GM18519 (cell line): ENCODE measurements at regions not wholly inside any gene's neighbourhood (a gene's known extent, or its start where the extent isn't known, plus 50 kb on each side); places are given as distances from the start of the nearest gene placed in this dataset.

Experiments
- ATAC-seq: cut with Tn5 transposase; IDR thresholded peaks from one replicate; pipeline ENCODE4 v1.9.1; 2021; ENCODE audit warnings: mild to moderate bottlenecking, moderate library complexity; ENCODE audit not compliant: unreplicated experiment, low FRiP score

DNA sequence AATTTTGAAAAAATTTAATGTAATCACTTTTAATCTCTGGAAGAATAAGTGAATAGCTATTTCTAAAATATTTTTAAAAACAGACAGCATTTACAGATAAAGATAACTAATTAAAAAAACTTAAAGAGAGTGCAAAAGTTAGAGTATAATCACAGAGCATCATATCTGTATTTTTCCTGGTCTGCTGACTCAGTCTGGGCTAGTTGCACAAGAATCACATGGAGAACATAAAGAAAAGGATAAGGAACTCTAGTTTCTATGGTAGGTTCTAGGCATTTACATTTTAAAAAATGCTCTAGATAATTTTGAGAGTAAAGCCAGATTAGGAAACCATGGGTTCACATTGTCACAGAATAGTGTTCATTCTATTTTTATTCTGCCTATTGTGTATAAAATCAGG is 347.4 kb downstream of the PSAT1 start:
- no peak for ATAC-seq

DNA sequence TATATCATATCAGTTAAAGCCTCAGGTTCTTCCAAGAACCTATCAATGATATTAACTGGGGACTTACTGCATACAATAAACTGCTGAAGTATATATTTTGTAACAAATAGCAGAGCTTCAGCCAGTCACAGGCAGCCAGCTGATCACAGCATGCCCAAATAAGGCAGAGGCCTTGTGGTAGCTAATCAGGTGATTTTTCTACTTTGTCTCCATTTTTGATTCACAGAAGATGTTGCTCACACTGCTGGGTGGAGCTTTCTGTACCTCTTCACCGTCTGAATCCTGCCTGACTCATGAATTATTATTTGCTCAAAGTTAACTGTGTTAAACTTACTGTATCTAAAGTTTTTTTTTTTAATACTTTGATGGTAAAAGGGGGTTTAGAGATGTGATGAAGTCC is 357.4 kb downstream of the PSAT1 start:
- no peak for ATAC-seq

DNA sequence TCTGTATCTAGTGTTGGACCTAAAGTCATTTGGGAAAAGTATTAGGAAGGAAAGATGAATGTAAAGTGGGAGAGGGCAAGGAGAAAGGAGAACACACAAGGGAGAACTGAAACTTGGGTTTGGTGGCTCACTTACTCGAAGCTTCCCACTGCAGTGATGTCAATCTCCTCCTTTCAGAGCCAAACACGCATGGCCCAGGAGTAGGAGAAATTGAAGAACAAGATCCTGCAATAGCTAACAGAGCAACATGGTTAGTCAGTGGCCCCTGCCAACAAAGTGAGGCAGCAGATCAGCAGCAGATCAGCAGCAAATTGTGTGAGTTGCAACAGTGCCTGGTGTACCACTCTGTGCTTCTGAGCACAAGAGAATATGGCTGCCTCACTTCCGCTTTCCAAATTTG is 366.4 kb downstream of the PSAT1 start:
- no peak for ATAC-seq

DNA sequence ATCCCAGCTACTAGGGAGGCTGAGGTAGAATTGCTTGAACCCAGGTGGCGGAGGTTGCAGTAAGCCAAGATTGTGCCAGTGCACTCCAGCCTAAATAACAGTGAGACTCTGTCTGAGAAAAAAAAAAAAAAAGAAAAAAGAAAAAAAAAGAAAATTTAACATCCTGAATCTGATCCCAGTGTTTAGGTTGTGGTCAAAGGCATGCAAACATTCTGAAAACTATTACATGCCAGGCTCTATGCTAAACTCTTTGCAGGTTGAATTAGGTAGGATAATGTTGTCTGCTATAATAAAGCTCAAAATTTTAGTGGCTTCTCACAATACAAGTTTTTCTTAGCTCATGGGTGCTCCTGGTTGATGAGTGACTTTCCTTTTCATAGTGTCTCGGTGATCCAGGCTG is 367.4 kb downstream of the PSAT1 start:
- no peak for ATAC-seq

DNA sequence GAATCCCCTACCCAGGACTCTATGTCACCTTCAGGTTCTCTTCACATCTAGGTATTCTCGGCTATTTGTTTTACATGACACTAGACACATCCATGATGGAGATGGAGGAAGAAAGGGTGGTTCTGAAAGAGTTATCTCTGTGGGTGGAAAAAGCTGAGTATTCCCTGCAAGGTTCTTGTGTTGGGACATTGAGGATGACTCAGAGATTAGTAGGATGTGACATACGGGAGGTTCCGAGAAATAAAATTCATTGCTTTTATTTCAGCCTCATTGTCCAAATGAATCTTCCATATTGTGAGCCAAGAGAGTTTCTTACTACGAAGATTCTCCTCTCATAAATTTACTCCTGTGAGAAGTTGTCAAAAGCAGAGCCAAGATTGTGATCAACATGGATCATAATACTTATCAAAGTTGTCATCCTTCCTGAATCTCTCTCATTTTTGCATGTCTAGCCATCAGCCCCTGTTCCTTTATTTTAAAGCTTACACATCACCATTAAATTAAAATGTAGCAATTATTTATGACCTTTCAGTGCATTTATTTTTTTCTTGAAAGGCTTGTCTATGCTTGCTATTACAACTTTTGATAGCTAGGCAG is 370.0 kb downstream of the PSAT1 start:
- no peak for ATAC-seq

DNA sequence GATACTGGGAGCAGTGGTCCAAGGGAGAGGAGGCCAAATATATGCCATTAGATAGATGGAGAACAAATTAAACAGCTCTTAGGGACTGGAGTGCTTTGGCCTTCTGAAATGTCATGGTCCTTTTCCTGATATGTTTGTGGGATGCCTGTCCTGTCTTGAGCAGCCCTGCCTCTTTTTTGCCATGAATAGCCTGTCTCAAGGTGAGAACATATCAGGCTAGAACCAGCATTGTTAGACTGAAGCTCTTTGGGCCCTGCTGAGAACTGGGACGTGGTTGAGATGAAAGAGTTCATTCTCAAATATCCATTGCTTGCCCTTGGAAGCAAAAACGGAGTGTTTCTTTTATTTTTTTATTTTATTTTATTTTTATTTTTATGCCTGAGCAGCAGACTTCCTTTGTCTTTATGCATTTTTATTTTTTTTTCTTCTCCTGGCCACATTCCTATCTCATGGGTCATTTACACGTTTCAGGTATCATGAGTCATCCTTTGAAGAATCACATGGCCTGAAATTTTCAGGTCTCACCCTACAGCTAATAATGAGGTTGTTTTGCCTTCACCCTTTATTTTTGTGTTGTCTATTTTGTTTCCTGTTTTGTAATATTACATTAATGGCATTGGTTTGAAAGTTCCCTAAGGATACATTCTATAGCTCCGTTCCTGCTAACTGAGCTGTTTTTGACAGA is 371.4 kb downstream of the PSAT1 start:
- ATAC-seq: no peak

DNA sequence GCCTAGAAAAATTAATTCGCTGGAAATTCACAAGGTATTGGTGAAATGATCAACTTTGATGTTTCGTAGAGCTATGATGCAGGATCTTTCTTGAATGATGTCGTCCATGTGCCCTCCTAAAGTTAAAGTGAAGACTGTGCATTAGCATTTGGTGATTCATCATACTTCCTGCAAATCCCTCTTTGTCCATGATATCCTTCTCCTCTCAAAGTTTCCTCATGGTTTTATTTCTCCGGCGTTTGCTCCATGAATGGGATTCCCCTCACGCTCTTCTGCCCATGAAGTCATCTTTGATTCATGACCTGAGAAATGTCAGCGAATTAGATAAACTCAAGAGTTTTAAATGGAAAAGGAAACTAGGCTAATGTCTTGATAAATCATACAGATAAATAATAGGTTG is 372.7 kb downstream of the PSAT1 start:
- no peak for ATAC-seq

DNA sequence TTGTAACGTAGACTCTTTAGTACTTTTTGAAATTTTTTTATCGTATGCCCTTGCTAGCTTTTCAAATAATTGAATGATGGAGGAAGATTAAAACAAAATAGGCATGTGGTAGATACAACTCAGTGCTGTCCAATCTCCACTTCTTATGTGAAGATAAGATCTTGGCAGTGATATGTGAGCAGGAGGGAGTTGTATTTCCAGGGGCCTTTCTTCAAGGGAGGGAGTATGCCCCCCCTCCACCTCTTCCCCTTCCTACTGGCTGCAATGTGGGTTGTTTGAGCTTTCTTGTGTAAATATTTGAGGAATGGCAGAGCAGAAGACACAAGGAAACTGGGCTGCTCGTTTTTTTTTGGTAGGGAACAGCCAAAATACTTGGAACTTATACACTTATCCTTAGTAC is 374.9 kb downstream of the PSAT1 start:
- no peak for ATAC-seq

DNA sequence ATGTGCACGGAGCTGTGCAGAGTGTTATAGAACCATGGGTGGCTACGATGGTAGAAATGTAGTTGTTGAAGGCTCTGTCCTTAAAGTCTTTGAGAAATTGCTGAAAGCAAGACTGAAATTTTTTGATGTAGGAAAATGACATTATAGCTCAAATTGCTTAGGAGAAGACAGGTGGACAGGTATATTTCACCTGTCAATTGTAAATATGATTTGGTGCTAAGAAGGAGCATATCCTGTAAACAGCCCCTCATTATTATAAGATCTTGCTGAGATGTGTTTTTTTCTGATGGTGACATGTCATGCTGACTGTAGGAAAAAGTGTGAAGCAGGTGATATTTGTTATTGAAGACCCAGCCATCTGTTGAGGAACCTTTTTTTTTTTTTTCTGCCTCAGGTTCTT is 377.9 kb downstream of the PSAT1 start:
- ATAC-seq: no peak

DNA sequence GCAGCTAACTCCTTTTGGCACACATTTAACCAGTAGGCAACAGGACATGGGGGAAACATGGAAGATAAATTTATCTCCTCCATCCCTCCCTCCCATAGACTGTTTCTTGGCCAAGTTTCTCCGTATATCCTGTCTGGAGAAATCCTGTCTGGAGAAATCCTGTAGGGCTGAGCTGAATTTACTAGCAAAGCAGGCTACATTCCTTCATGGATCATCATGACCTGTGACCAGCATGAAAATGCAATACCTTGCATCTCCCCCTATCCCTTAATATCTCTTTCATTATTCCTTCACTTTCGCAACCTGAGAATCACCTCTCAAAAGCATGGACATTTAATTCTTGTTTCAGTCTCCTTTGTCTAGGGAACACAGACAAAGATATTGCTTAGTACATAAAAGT is 379.1 kb downstream of the PSAT1 start:
- ATAC-seq: no peak

DNA sequence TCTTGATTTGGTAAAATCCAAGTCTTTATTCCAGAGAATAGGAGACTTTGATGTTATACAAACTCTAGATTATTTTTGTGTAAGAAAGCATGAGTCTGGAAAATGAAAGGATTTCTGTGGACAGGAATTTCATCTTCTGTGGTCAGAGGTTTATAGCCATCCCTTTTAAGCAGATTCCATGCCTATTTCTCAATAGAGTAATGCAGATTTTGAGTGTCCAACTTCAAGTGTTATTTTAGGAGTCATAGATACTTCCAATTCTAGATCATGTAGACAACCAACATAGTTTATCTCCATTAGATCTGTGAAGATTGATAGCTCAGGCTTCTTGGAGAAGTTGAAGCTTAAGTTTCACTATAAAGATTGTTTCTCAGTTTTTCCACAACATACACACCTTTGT is 379.7 kb downstream of the PSAT1 start:
- ATAC-seq: no peak

DNA sequence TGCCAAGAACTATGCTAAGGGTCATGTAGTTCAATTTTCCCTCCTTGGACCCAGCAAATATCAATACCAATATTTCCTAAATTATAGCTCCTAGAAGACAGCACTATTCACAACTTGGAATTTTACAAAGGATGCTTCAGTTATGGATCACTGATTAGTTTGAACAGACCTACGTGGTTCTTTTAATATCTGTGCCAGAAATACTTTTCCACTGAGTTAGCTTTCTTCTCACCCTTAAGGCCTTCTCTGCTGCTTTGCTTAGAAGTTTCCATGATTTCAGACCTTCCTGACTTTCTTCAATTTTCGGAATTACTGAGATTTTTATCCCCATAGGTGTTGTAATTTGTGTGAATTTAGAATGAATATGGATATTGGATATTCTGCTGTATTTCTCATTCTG is 380.4 kb downstream of the PSAT1 start:
- ATAC-seq: no peak

DNA sequence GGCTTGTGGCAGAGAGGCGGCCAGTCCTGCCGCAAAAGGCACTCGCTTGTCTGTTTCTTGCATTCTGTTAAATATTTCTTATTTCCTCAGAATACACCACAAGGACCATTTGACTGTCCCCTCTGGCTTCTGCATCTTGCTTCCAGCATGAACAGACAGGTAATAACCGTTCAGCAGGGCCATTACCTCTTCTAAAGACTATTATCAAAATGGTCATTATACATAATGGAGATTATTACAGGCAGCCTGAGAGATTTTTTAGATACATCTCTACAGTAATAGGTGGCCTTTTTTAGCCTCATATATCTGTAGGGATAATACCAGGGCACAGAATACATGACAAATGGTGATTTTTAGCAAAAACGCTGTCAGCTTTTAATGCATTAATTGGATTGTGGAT is 382.0 kb downstream of the PSAT1 start:
- no peak for ATAC-seq

DNA sequence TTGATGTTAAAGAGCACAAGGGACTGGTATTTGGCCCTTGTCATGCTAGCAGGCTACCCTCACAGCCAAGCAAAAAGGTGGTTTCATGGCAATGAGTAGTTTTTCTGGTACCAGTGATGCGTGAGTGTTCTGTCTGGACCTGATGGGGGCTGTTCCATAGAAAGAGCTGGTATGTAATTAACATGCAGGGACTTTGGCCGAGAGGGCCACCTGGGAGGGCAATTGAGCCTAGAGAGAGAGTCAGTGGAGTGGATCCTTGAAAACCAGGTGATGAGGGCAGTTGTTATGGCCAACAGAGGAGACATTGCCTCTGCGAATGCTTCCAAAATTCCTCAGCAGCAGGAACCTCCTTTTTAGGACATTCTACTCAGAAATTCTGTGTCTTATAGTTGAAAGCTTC is 383.3 kb downstream of the PSAT1 start:
- no peak for ATAC-seq

DNA sequence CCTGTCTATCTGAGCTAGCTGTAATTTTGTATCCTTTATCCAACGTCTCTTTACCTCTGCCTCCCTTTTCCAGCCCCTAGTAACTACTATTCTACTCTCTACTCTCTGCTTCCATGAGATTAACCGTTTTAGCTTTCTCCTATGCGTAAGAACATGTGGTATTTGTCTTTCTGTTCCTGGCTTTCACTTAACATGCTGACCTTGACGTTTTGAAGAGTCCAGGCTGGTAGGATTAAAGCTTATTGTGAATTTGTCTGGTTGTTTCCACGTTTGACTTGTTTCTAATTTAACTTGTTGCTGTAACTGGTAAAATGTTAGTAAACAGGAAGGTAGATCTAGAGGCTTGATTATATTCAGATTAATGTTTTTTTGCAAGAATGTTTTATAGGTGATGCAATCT is 385.3 kb downstream of the PSAT1 start:
- ATAC-seq: no peak

DNA sequence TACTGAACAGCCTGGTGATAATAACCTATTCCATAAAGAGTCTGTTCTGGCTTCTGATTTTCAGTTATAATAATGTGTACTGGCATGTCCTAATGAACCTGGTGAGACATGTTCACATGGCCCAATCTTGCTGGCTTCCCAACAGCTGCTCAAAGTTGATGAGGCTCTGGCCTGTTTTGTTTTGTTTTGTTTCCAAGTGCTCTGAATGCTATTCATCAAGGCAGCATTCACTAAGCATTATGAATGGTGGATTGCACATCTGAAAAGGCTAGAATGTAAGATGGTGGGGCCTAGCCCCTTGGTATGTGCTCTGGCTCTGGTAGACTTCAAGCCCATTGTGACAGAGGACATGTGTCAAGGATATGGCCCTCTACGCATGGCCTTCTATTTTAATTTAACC is 388.5 kb downstream of the PSAT1 start:
- ATAC-seq: no peak

DNA sequence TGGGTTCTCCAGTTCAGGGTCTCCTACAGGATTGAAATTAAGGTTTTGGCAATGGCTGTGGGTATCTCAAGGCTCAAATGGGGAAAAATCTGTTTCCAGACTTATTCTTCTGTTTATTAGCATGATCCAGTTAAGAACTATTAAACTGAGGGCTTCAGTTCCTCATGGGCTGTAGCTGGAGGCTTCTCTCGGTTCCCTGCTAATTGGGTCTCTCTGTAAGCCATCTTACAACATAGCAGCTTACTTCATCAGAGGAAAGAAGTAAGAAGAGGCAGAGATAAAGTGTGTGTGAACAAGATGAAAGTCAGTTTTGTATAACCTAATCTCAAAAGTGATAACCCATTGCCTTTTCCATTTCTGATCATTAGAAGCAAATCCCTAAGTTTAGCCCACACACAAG is 391.9 kb downstream of the PSAT1 start:
- no peak for ATAC-seq

DNA sequence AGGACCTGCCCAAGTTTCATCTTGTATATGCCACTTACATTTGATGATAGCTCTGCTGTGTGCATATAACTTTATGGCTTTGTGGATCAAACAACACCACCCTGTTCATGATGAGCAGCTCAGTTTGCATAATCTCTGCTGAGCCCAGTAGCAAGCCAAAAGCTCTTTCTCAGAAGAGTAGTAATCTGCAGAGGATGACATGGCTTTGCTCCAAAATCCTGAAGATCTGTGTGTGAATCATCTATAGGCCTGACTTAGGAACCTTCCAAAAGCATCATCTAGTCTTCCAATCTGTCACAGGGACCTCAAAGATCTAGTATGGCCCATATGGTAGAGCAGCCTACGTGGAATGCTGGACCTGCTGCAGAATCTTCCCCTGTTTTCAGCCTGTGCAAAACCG is 394.6 kb downstream of the PSAT1 start:
- no peak for ATAC-seq

DNA sequence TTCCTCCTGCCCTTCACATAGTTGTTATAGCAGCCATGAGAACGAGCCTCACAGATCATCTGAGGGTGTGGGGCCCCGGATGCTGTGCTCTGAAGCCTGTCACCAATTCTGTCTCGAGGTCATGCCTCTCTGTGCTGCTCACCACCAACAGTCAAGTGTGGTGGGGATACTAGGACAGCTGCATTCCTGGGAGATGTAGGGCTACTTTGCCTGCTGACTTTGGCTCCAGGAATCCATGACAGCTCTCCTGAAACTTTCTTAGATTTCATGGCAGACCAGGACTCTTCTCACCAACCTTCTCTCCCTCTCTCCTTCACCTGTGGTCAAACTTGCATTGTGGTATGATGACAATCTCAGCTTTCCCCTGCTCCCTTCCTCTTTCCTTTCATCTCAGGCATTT is 395.9 kb downstream of the PSAT1 start:
- ATAC-seq: no peak

DNA sequence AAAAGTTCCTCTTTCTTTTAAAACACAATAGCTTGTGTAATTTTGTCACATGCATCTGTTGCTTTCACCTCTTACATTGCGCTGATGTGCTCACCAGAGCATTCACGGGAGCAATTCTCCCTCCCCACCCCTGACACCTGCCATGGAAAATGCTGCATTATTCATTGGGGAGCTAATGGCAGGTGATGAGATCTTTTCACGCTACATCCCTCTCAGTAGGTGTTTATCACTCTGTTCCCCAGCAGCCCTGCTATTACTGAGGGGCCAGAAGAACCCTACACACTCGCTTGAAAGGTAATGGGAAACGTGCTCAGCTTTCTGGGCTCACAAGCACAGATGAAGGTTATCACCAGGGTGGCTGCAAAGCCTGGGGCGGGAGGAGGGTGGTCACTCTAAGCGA is 398.0 kb downstream of the PSAT1 start:
- no peak for ATAC-seq

DNA sequence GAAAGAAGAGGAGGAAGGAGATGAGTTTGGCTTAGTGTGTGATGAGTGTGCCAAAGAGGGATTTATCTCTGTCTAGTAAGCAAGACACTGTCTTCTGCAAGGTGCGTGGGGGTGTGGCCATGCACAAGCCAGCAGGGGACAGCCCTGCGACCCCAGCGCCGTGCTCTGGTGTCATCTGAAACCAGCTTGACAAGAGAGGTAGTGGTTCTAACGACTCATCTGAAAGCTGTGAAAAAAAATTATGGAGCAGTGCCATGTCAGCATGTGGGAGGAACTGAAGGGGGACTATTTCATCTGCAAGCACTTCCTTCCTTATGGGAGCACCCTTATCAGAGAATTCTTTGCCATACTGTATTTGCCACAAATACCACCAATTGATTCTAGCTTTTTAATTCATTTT is 398.6 kb downstream of the PSAT1 start:
- no peak for ATAC-seq

DNA sequence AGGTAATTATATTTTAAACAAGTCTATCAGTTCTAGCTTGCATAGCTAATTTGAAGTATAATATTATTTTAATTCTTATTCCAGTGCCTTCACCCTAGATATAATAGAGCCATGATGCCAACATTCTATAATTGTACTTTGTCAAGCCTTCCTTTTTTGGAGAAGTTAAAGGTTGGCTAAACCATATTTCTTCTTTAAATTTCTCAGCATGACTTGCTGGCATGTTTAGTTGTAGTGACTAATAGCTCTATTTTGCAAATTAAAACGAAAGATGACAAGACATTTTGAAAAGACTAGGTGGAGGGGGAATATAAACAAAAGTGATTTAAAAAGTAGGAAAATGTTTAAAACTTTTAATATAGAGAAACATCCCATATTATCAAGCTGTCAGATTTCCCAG is 400.7 kb downstream of the PSAT1 start:
- no peak for ATAC-seq

DNA sequence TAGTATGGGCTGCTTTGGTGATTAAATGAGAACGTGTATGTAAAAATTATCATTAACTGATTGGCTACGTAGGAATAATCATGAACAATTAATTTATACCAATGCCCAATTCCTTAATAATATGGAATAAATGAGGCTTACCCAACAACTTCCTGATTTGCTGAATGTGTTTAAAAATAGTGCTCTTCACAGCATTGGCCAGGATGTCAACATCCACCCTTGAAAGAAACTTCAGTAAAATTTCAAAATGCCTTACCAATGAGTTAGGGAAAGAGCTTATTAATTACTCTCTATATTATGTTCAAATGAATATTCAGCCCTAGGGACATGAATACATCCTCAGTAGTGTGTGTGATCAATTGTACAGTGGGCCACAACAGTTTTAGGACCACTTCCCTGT is 401.4 kb downstream of the PSAT1 start:
- ATAC-seq: no peak
